ENCODE measurements at regions not wholly inside any gene's neighbourhood (a gene's known extent, or its start where the extent isn't known, plus 50 kb on each side); places are given as distances from the start of the nearest gene placed in this dataset. TPM values are rescaled to one million over a fixed set of nuclear protein-coding genes. Genes with fewer than 3 reads are reported as not detected.

DNA sequence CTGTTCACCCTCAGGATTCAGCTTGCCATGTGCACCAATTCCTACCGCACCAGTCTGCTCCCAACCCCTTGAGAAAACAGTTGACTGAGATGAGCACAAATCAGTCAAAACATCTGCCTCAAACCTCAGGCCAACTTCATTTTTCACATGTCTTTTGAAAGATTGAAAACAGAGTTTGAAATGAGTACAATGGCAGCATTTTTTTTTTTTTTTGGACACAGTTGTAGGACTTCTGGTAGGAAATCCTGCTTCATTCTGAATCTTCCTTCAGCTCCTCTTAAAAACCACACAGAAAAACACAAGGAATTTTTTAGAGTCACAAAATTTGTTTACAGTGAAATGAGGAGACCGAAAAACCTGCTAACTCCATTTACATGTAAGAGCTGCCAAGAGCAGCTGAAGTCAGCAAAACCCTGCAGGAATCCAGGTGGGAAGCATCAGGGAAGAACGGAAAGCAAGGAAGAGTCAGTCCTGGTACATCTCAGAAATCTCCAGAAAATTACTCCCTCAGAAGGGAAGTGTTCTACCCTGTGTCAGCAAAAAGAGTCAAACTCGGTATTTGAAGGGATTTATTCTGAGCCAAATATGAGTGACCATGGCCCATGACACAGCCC is 100.3 kb upstream of the TMTC1 start:
- no peak for DNase-seq (ENCODE audit: low spot score)

- DNase-seq (ENCODE audit: low spot score): no peak
Observed at GRCh38 chr12:29883525-29883924, 99.8 kb upstream of the TMTC1 start.

- no peak for DNase-seq (ENCODE audit: low spot score)
Observed at GRCh38 chr12:29882846-29883245, 99.1 kb upstream of the TMTC1 start.

GRCh38 chr12:29880987-29881386 is 97.2 kb upstream of the TMTC1 start:
- DNase-seq (ENCODE audit: low spot score): no peak

- DNase-seq (ENCODE audit: low spot score): no peak
Observed at GRCh38 chr12:29879606-29880308, 96.0 kb upstream of the TMTC1 start.

- no peak for DNase-seq (ENCODE audit: low spot score)
Observed at GRCh38 chr12:29869946-29870345, 86.2 kb upstream of the TMTC1 start.

GRCh38 chr12:29867823-29868222 is 84.1 kb upstream of the TMTC1 start:
- no peak for DNase-seq (ENCODE audit: low spot score)

- no peak for DNase-seq (ENCODE audit: low spot score)
Observed at GRCh38 chr12:29863665-29864064, 79.9 kb upstream of the TMTC1 start.

GRCh38 chr12:29858270-29858786 is 74.6 kb upstream of the TMTC1 start:
- no peak for DNase-seq (ENCODE audit: low spot score)

GRCh38 chr12:29847246-29847645 is 63.5 kb upstream of the TMTC1 start:
- DNase-seq (ENCODE audit: low spot score): no peak

DNA sequence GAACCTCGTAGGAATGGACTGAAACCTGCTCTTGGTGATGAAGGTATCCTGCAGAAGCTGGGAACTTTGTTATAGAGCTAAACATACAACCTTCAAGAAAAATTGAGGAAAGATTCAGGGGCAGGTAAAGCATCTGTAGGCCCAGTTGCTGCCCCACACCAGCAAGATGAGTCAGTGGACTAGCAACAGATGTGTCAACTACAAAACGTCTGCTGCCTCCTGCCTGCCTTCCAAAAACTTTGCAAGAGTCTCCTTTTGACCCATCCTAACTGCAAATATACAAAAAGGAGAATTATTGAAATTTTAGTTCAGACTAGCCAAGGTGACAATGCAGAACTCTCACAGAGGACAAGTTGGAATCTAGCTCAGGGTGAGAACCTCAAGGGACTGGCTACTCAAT is 60.9 kb upstream of the TMTC1 start:
- no peak for DNase-seq (ENCODE audit: low spot score)

DNA sequence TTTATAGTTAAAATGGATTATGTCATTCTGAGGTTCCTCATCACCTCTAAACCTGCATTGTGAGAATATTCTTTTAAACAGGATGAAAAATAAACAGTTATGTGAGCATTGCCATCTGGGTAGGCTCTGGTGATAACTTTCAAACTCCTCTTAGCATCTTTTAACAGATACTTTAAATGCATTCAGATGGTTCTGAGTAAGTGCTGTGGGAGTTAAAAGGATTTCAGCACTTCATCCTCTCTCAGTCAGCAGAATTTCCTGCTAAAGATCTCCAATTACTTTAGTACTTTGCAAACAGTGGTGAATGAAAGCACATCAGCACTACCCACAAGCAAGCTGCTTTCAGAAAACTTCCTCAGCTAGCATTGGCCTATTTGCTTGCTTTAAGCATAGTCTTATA is 59.3 kb upstream of the TMTC1 start:
- no peak for DNase-seq (ENCODE audit: low spot score)

DNA sequence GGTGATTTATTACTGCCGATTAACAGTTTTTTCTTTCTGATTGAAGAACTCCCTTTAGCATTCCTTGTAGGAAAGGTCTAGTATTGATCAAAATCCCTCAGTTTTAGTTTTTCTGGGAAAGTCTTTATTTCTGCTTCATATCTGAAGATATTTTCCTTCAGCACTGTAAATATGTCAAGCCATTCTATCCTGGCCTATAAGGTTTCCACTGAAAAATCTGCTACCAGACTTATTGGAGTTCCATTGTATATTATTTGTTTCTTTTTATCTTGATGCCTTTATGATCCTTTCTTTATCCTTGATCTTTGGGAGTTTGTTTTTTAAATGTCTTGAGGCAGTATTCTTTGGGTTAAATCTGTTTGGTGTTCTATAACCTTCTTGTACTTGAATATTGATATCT is 55.0 kb upstream of the TMTC1 start:
- no peak for DNase-seq (ENCODE audit: low spot score)

Small RNA genes in the stretch of these regions (small RNA-seq; reads per million reads assigned to genes)
- not detected for gene AC023511.2
- gene RNA5SP356: 23.0 reads per million, percentile 92 among the genes with 10 or more reads in this experiment

Data from HT-29 (cell line).